Upper lobe of left lung (tissue), 6 donors: ENCODE measurements at regions not wholly inside any gene's neighbourhood (a gene's known extent, or its start where the extent isn't known, plus 50 kb on each side); places are given as distances from the start of the nearest gene placed in this dataset.

ENCODE experiments used
- ATAC-seq, 2 donors: fragments of 200-7000 bp; cut with Tn5 transposase; one replicate each; pipeline ENCODE4 v1.9.1; 2022; ENCODE audit warnings: mild to moderate bottlenecking in 2 of 2, moderate library complexity in 2 of 2; ENCODE audit not compliant: low FRiP score in 2 of 2
- DNase-seq, 2 donors: peaks; one replicate each; pipeline ENCODE4 v3.0.0-alpha.2; 2019 to 2020
- H3K27ac ChIP-seq, 4 donors: fragments of 200-600 bp; sonication (generic); one replicate each; pipeline ENCODE4 v1.5.1; 2016 to 2019
- H3K27me3 ChIP-seq, 4 donors: fragments of 200-600 bp; sonication (generic); one replicate each; pipeline ENCODE4 v1.5.1; 2017 to 2019
- H3K36me3 ChIP-seq, 4 donors: fragments of 200-600 bp; sonication (generic); one replicate each; pipeline ENCODE4 v1.5.1; 2016 to 2019
- H3K4me1 ChIP-seq, 4 donors: fragments of 200-600 bp; sonication (generic); one replicate each; pipeline ENCODE4 v1.5.1; 2018 to 2019
- H3K4me3 ChIP-seq, 4 donors: fragments of 200-600 bp; sonication (generic); one replicate each; pipeline ENCODE4 v1.5.1; 2017 to 2019; ENCODE audit warnings: mild to moderate bottlenecking in 2 of 4, moderate library complexity in 1 of 4
- H3K9me3 ChIP-seq, 4 donors: fragments of 200-600 bp; sonication (generic); one replicate each; pipeline ENCODE4 v1.5.1; 2018 to 2019
- CTCF ChIP-seq, 6 experiments: fragments of 450-650 bp in 4 of 6; fragments of 200-600 bp in 2 of 6; sonication (generic) in 2 of 6; IDR thresholded peaks; one replicate each; pipeline ENCODE4 v1.5.1; 2016 to 2019; ENCODE audit warnings: antibody characterized with exemption in 6 of 6
- EP300 ChIP-seq, 4 donors: sonication (generic); formaldehyde crosslinking; IDR thresholded peaks; one replicate each; pipeline ENCODE4 v1.5.1; 2017; ENCODE audit warnings: antibody characterized with exemption in 4 of 4, control low read depth in 2 of 4
- POLR2A ChIP-seq, 4 donors: fragments of 450-650 bp; IDR thresholded peaks; one replicate each; pipeline ENCODE4 v1.5.1; 2016 to 2017; ENCODE audit warnings: antibody characterized with exemption in 4 of 4, mild to moderate bottlenecking in 2 of 4
- POLR2AphosphoS5 ChIP-seq, 2 donors: sonication (generic); formaldehyde crosslinking; IDR thresholded peaks; one replicate each; pipeline ENCODE4 v1.5.1; 2017; ENCODE audit warnings: antibody characterized with exemption in 2 of 2
- WGBS, 2 donors: methylation state at CpG; one replicate each; pipeline ENCODE4 v1.1.5; 2017 to 2018; 5-methylcytosine and 5-hydroxymethylcytosine counted together
- donor health status: DM: no; HTN: no; CAD: no; lungs with moderate emphysema.
- donor health status: DM: no; HTN: yes; CAD: no; lungs with severe emphysema.

- H3K9me3 ChIP-seq, result no peaks in the 10 kb centered on the region
- no peak for TF ChIP-seq EP300 (IDR thresholded peaks at IDR 0.05)
- TF ChIP-seq POLR2A (IDR thresholded peaks at IDR 0.05), result no peak
- no peak for TF ChIP-seq POLR2AphosphoS5 (IDR thresholded peaks at IDR 0.05)
- no peak for TF ChIP-seq CTCF (IDR thresholded peaks at IDR 0.05)
- no peaks in the 10 kb centered on the region for H3K36me3 ChIP-seq
- 73 to 79% methylated on average over 7 to 14 of the region's 14 CpGs for WGBS, 2 donors
- ATAC-seq (no peak), DNase-seq (no peak)
- H3K27me3 ChIP-seq, result no peaks in the 10 kb centered on the region
- H3K4me3 ChIP-seq, result no peak overlapping the region
- no peaks in the 10 kb centered on the region for H3K4me1 ChIP-seq
- no peak overlapping the region for H3K27ac ChIP-seq
Observed at GRCh38 chr17:79322211-79323123, 247.8 kb downstream of the ENGASE start.

- no peak for DNase-seq
- ATAC-seq, result no peak
- H3K27ac ChIP-seq, result no peak overlapping the region
- 56 to 62% methylated on average over 5 to 7 of the region's 7 CpGs for WGBS, 2 donors
- no peaks in the 10 kb centered on the region for H3K36me3 ChIP-seq
- no peak for TF ChIP-seq EP300 (IDR thresholded peaks at IDR 0.05)
- H3K4me3 ChIP-seq, result no peak overlapping the region
- H3K27me3 ChIP-seq, result no peaks in the 10 kb centered on the region
- no peaks in the 10 kb centered on the region for H3K9me3 ChIP-seq
- no peaks in the 10 kb centered on the region for H3K4me1 ChIP-seq
Observed at GRCh38 chr17:79320331-79320730, 245.7 kb downstream of the ENGASE start.

GRCh38 chr17:79317916-79318315 lies 243.3 kb downstream of the ENGASE start:
- 83 to 88% methylated on average over 4 to 5 of the region's 5 CpGs for WGBS, 2 donors
- Histone ChIP-seq H3K4me1 (no peaks in the 10 kb centered on the region), H3K27ac (no peak overlapping the region), H3K9me3 (no peaks in the 10 kb centered on the region), H3K36me3 (no peaks in the 10 kb centered on the region), H3K4me3 (no peak overlapping the region), H3K27me3 (no peaks in the 10 kb centered on the region)
- DNase-seq (no peak), ATAC-seq (no peak)
- no peak for TF ChIP-seq EP300 (IDR thresholded peaks at IDR 0.05)
- no peak for TF ChIP-seq POLR2AphosphoS5 (IDR thresholded peaks at IDR 0.05)
- no peak for TF ChIP-seq POLR2A (IDR thresholded peaks at IDR 0.05)
- TF ChIP-seq CTCF (IDR thresholded peaks at IDR 0.05), result no peak

GRCh38 chr17:79316805-79317204 lies 242.2 kb downstream of the ENGASE start:
- TF ChIP-seq POLR2A (IDR thresholded peaks at IDR 0.05), result no peak
- TF ChIP-seq POLR2AphosphoS5 (IDR thresholded peaks at IDR 0.05), result no peak
- TF ChIP-seq CTCF (IDR thresholded peaks at IDR 0.05), result no peak
- TF ChIP-seq EP300 (IDR thresholded peaks at IDR 0.05), result no peak
- Histone ChIP-seq H3K27me3 (no peaks in the 10 kb centered on the region), H3K9me3 (no peaks in the 10 kb centered on the region), H3K27ac (no peak overlapping the region), H3K4me3 (no peak overlapping the region), H3K36me3 (no peaks in the 10 kb centered on the region), H3K4me1 (no peaks in the 10 kb centered on the region)
- ATAC-seq (no peak), DNase-seq (no peak)
- WGBS, 2 donors, result 64 to 77% methylated on average over 6 of the region's 6 CpGs

- DNase-seq (no peak), ATAC-seq (no peak)
- no peaks in the 10 kb centered on the region for H3K36me3 ChIP-seq
- WGBS, 2 donors, result 25 to 27% methylated on average over 24 to 30 of the region's 30 CpGs
- no peaks in the 10 kb centered on the region for H3K27me3 ChIP-seq
- H3K4me3 ChIP-seq, result no peak overlapping the region
- H3K27ac ChIP-seq, result no peak overlapping the region
- H3K9me3 ChIP-seq, result no peaks in the 10 kb centered on the region
- no peak for TF ChIP-seq POLR2A (IDR thresholded peaks at IDR 0.05)
- no peak for TF ChIP-seq CTCF (IDR thresholded peaks at IDR 0.05)
- no peak for TF ChIP-seq POLR2AphosphoS5 (IDR thresholded peaks at IDR 0.05)
- TF ChIP-seq EP300 (IDR thresholded peaks at IDR 0.05), result no peak
- no peaks in the 10 kb centered on the region for H3K4me1 ChIP-seq
Observed at GRCh38 chr17:79315358-79316105, 240.9 kb downstream of the ENGASE start.
